ENCODE measurements at regions not wholly inside any gene's neighbourhood (a gene's known extent, or its start where the extent isn't known, plus 50 kb on each side); places are given as distances from the start of the nearest gene placed in this dataset.
"Not testable (repeated sequence)": the region's sequence is repeated elsewhere in the genome, so short reads cannot be mapped to it uniquely, and the experiment has no call there.

DNA sequence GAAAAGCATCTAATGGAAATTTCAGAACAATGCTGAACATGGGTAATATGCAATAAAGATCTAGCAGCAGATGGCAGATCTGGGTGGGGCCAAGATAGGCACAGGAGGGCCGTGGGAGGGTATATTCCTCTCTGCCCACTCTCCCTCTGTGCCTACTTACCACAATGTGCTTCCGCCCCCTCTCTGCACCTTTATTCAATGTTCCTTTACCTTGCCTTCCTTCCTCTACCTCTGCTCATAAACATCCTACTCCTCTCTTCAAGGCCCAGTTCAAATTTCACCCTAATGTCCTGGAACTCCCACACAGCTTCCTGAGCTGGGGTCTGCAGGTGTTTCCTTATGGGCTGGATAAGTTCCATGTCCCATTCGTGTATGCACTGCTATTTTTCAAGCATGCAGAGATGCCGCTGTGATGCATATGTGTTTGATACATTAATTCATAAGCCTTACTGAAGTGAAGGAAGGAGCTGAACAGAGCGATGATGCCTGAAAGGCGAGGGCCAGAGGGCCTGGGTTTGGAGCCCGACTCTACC, 65.6 kb upstream of the EDEM3 start:
- peak in 1 of 3 donors; percentile 38 for DNase-seq

- no peak for DNase-seq
Measured at GRCh38 chr1:184818646-184819045, 64.0 kb upstream of the EDEM3 start.

DNA sequence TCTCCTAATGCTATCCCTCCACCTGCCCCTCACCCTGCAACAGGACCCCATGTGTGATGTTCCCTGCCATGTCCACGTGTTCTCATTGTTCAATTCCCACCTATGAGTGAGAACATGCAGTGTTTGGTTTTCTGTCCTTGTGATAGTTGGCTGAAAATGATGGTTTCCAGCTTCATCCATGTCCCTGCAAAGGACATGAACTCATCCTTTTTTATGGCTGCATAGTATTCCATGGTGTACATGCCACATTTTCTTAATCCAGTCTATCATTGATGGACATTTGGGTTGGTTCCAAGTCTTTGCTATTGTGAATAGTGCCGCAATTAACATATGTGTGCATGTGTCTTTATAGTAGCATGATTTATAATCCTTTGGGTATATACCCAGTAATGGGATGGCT, 62.3 kb upstream of the EDEM3 start:
- not testable (repeated sequence) for DNase-seq

DNA sequence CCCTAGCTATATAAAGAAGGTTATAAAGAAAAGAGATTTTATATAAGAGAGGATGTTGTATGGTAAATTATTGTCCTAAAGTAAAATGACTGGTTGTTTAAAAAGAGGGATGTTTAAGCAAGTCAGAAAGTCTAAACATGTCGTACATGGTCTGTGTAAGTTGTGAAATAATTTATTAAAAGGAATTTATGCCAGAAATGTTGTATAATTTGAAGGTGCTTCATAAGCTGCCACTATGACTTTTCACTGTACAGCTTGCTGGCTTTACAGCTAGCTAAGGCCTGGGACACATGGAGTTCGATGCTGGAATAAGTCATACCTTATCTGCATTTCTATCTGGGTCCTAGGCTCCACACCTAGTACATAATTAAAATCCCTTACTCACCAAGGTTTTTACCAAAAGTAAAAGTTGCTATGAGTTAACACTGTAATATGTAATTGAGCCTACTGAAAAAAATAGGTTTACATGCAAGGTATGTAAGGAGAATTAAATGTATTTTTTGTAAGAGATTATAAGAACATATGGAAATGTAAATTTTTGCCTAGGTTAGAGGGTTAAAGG, 59.0 kb upstream of the EDEM3 start:
- no peak for DNase-seq

DNA sequence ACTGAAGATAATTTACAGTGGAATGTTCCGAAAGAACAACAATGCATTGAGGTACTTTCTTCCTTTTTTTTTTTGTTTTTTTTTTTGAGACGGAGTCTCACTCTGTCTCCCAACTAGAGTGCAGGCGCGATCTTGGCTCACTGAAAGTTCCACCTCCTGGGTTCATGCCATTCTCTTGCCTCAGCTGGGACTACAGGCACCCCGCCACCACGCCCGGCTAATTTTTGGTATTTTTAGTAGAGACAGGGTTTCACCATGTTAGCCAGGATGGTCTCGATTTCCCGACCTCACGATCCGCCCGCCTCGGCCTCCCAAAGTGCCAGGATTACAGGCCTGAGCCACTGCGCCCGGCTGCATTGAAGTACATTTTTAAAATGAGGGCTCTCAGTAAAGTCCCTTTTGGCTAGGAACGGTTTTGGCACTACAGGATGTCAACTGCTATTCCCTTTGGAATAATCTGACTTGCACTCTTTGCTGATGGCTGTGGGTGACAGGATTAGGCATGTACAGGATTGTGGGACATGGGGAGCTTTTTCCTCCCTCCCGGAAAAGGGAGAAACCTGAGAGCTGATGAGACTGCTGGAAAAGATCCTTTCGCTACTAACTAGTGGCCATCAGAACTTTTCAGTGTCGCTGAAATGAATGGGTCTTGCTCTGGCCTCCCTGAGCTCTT, 56.9 kb upstream of the EDEM3 start:
- DNase-seq: no peak

DNA sequence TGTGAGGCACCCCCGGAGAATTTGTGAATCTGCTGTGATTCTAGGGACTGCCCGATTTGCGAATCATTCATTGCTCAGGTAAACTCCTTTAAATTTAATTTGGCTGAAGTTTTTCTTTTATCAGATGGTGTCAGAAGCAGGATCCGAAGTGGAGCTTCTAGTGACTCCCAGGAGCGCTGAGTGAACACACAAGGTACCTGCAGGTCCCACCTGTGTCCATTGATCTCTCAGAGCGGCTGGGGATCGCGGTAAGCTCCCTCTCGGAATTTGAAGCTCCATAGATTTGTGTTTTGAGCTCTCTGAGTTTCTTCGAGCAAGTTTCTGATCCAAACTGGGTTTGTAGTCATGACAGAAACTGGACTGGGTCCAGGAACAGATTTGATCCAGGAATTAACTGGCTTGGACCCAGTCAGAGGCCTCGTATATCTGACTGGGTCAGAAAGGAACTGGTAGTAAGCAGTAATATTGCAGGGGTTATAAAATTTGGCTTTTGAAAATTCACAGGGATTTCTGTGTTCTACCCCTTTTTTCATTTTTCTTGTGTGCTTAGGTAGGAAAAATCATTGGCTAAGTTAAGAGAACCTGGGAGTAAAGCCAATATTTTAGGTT, 56.2 kb upstream of the EDEM3 start:
- peak in 2 of 3 donors; percentile 75 to 83 for DNase-seq

DNA sequence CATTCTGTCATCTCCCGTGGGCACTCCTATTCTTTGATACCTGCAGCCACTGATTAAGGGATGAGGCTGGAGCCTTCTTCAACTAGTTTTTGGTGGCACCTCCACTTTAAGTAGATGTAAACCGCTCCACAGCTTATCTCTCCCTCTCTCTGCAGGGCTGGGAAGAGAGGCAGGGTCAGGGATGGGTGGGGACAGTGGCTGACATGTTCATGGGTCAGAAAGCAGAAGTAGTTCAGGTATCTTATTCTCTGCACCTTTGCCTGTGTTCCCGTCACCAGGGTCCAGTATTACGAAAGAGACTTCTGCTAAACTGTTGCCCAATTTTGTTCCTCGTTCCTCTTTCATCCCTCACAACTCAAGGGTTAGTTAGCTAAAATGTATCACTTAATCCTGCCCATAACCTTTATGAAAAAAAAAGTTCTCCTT, 51.7 kb upstream of the EDEM3 start:
- no peak for DNase-seq

- DNase-seq: peak; percentile 87 to 96 (median 94)
Measured at GRCh38 chr1:184805667-184806295, 51.1 kb upstream of the EDEM3 start.
